H1 (cell line): ENCODE measurements at regions not wholly inside any gene's neighbourhood (a gene's known extent, or its start where the extent isn't known, plus 50 kb on each side); places are given as distances from the start of the nearest gene placed in this dataset.

Source experiments
- CTCF ChIA-PET: fragments of 300-600 bp; sonication (Branson Sonifier 250); formaldehyde crosslinking; loops from one replicate; lab custom pipeline; 2021; ENCODE audit not compliant: partially characterized antibody; lab: Charles Lee
- POLR2A ChIA-PET: fragments of 300-600 bp; sonication (Branson Sonifier 250); formaldehyde crosslinking; loops from one replicate; lab custom pipeline; 2021; ENCODE audit warnings: inconsistent platforms; ENCODE audit not compliant: partially characterized antibody; lab: Charles Lee
- DNase-seq, 2 experiments: peaks; one replicate each; pipeline versions ENCODE4 v3.0.0 to v3.0.0-alpha.2; 2010 to 2022; ENCODE audit warnings: low spot score in 2 of 2, low read depth in 1 of 2, mixed read lengths in 1 of 2
- FAIRE-seq: peaks from 2 replicates; lab custom pipeline; 2011; peaks lifted over from hg19 to GRCh38; lab: Jason Lieb, UNC
- H2AFZ ChIP-seq: 2 replicates; pipeline ENCODE4 v1.8.1; 2012; ENCODE audit warnings: low read length, inconsistent platforms
- H2AK5ac ChIP-seq: 2 replicates; pipeline ENCODE4 v1.6.1; 2013; ENCODE audit warnings: low read depth, low read length
- H2BK120ac ChIP-seq: replicated peaks from 2 replicates; pipeline ENCODE3; 2013; ENCODE audit warnings: low read depth, low read length, inconsistent platforms
- H2BK12ac ChIP-seq: 2 replicates; pipeline ENCODE4 v1.6.1; 2013; ENCODE audit warnings: low read depth, low read length
- H2BK15ac ChIP-seq: 2 replicates; pipeline ENCODE4 v1.6.1; 2013; ENCODE audit warnings: low read length
- H2BK20ac ChIP-seq: 2 replicates; pipeline ENCODE4 v1.6.1; 2013; ENCODE audit warnings: low read length
- H2BK5ac ChIP-seq: 2 replicates; pipeline ENCODE4 v1.6.1; 2013; ENCODE audit warnings: low read depth, low read length
- H3K14ac ChIP-seq: 2 replicates; pipeline ENCODE4 v1.6.1; 2013; ENCODE audit warnings: inconsistent platforms; ENCODE audit not compliant: insufficient read length
- H3K18ac ChIP-seq: 2 replicates; pipeline ENCODE4 v1.6.1; 2013; ENCODE audit warnings: low read length; ENCODE audit errors: extremely low read depth
- H3K23ac ChIP-seq: 2 replicates; pipeline ENCODE4 v1.6.1; 2013; ENCODE audit warnings: inconsistent platforms; ENCODE audit not compliant: insufficient read length
- H3K23me2 ChIP-seq: 2 replicates; pipeline ENCODE4 v1.6.1; 2013; ENCODE audit warnings: low read depth, low read length
- H3K27ac ChIP-seq: 2 replicates; pipeline ENCODE4 v1.6.1; 2011; ENCODE audit warnings: low read depth, low read length, inconsistent platforms
- H3K27me3 ChIP-seq, 4 experiments: replicated peaks in 1 of 4; 1 replicate in 1 of 4; 2 replicates in 3 of 4; pipeline versions ENCODE4 v1.6.1 to v1.8.1; 2011 to 2013; ENCODE audit warnings: low read length in 3 of 4, mild to moderate bottlenecking in 3 of 4, inconsistent platforms in 2 of 4, mixed read lengths in 2 of 4, moderate library complexity in 1 of 4; ENCODE audit not compliant: control insufficient read depth in 3 of 4, insufficient read depth in 3 of 4; ENCODE audit errors: extremely low read depth in 1 of 4
- H3K36me3 ChIP-seq, 4 experiments: 2 replicates each; pipeline versions ENCODE4 v1.6.1 to v1.8.1; 2011 to 2013; ENCODE audit warnings: mild to moderate bottlenecking in 4 of 4, low read length in 3 of 4, moderate library complexity in 2 of 4, control low read depth in 1 of 4, inconsistent platforms in 1 of 4; ENCODE audit not compliant: insufficient read depth in 4 of 4, control insufficient read depth in 2 of 4
- H3K4ac ChIP-seq: replicated peaks from 2 replicates; pipeline ENCODE3; 2013; ENCODE audit warnings: low read length, low read depth, mixed read lengths, inconsistent platforms; ENCODE audit not compliant: insufficient read length
- H3K4me1 ChIP-seq, 4 experiments: replicated peaks in 1 of 4; 1 replicate in 1 of 4; 2 replicates in 3 of 4; pipeline versions ENCODE4 v1.6.1 to v1.8.1; 2011 to 2013; ENCODE audit warnings: low read length in 3 of 4, inconsistent platforms in 2 of 4, mixed read lengths in 1 of 4; ENCODE audit not compliant: insufficient read depth in 4 of 4, control insufficient read depth in 3 of 4
- H3K4me2 ChIP-seq, 2 experiments: 2 replicates each; pipeline versions ENCODE4 v1.6.1 to v1.8.1; 2011 to 2013; ENCODE audit warnings: low read depth in 2 of 2, low read length in 2 of 2, control low read depth in 1 of 2, inconsistent platforms in 1 of 2, mild to moderate bottlenecking in 1 of 2; ENCODE audit not compliant: insufficient read depth in 1 of 2
- H3K4me3 ChIP-seq, 4 experiments: fragments of 200-600, 300-600 bp in 1 of 4; sonication (generic), shearing (Covaris generic), sonication (Bioruptor Twin) in 1 of 4; 2 replicates each; pipeline versions ENCODE4 v1.5.1 to v1.8.1; 2011 to 2016; ENCODE audit warnings: low read length in 4 of 4, low read depth in 3 of 4, control low read depth in 2 of 4, inconsistent platforms in 2 of 4, mild to moderate bottlenecking in 2 of 4, mixed read lengths in 1 of 4, moderate library complexity in 1 of 4; ENCODE audit not compliant: insufficient read depth in 2 of 4; ENCODE audit errors: extremely low read depth in 1 of 4
- H3K56ac ChIP-seq: replicated peaks from 2 replicates; pipeline ENCODE3; 2013; ENCODE audit warnings: low read depth, mild to moderate bottlenecking, mixed read lengths, low read length, inconsistent platforms; ENCODE audit not compliant: insufficient read length
- H3K79me1 ChIP-seq: 2 replicates; pipeline ENCODE4 v1.6.1; 2013; ENCODE audit warnings: low read depth, low read length, control low read depth
- H3K79me2 ChIP-seq, 2 experiments: 2 replicates each; pipeline versions ENCODE4 v1.6.1 to v1.8.1; 2012 to 2013; ENCODE audit warnings: low read length in 2 of 2, mild to moderate bottlenecking in 2 of 2, inconsistent platforms in 1 of 2; ENCODE audit not compliant: insufficient read depth in 2 of 2, control insufficient read depth in 1 of 2
- H3K9ac ChIP-seq, 4 experiments: replicated peaks in 1 of 4; 1 replicate in 1 of 4; 2 replicates in 3 of 4; pipeline versions ENCODE4 v1.6.1 to v1.8.1; 2011 to 2013; ENCODE audit warnings: low read depth in 3 of 4, low read length in 3 of 4, control low read depth in 2 of 4, mild to moderate bottlenecking in 2 of 4, moderate library complexity in 2 of 4, inconsistent platforms in 1 of 4; ENCODE audit errors: extremely low read depth in 1 of 4
- H3K9me3 ChIP-seq, 2 experiments: 2 replicates each; pipeline versions ENCODE4 v1.6.1 to v1.8.1; 2012 to 2013; ENCODE audit warnings: mild to moderate bottlenecking in 2 of 2, moderate library complexity in 2 of 2, control low read depth in 1 of 2, inconsistent platforms in 1 of 2, low read depth in 1 of 2, low read length in 1 of 2, mixed read lengths in 1 of 2; ENCODE audit not compliant: insufficient read depth in 2 of 2
- H4K20me1 ChIP-seq, 2 experiments: replicated peaks in 1 of 2; 2 replicates each; pipeline versions ENCODE3 to v1.8.1; 2011 to 2013; ENCODE audit warnings: inconsistent platforms in 2 of 2, low read length in 2 of 2, mild to moderate bottlenecking in 1 of 2; ENCODE audit not compliant: insufficient read depth in 2 of 2, control insufficient read depth in 1 of 2
- H4K5ac ChIP-seq: 2 replicates; pipeline ENCODE4 v1.6.1; 2013; ENCODE audit warnings: low read length, low read depth, mixed read lengths, inconsistent platforms; ENCODE audit not compliant: insufficient read length
- H4K8ac ChIP-seq: 2 replicates; pipeline ENCODE4 v1.8.0; 2013; ENCODE audit warnings: mild to moderate bottlenecking, moderate library complexity, low read length, inconsistent platforms; ENCODE audit not compliant: insufficient read depth; ENCODE audit errors: extremely low read depth
- H4K91ac ChIP-seq: replicated peaks from 2 replicates; pipeline ENCODE3; 2013; ENCODE audit warnings: low read length, mixed read lengths, inconsistent platforms; ENCODE audit not compliant: insufficient read length
- ASH2L ChIP-seq: fragments of 200-600, 300-600 bp; sonication (generic); IDR thresholded peaks from one replicate; pipeline ENCODE4 v1.7.1; 2017; ENCODE audit warnings: low read length
- BCL11A ChIP-seq, 2 experiments: IDR thresholded peaks; one replicate each; pipeline ENCODE4 v1.6.1; 2011; ENCODE audit warnings: low read depth in 2 of 2, low read length in 2 of 2, mild to moderate bottlenecking in 2 of 2
- CHD1 ChIP-seq: IDR thresholded peaks from 2 replicates; pipeline ENCODE4 v1.6.1; 2012; ENCODE audit warnings: low read depth, low read length, improper control_type of control experiment
- CTBP2 ChIP-seq: IDR thresholded peaks from 2 replicates; pipeline ENCODE4 v1.7.0; 2011; ENCODE audit warnings: borderline replicate concordance, mild to moderate bottlenecking, moderate library complexity, mixed read lengths, low read length; ENCODE audit not compliant: insufficient read depth, insufficient read length
- EGR1 ChIP-seq: IDR thresholded peaks from 2 replicates; pipeline ENCODE4 v1.6.1; 2011; ENCODE audit warnings: low read depth, low read length, borderline replicate concordance
- HDAC2 ChIP-seq, 2 experiments: fragments of 300-600 bp in 1 of 2; sonication (generic) in 1 of 2; IDR thresholded peaks; 2 replicates each; pipeline ENCODE4 v1.6.1; 2011 to 2012; ENCODE audit warnings: low read depth in 2 of 2, low read length in 2 of 2, mild to moderate bottlenecking in 2 of 2, moderate library complexity in 2 of 2, borderline replicate concordance in 1 of 2, inconsistent platforms in 1 of 2
- NANOG ChIP-seq: IDR thresholded peaks from 2 replicates; pipeline ENCODE4 v1.6.1; 2011; ENCODE audit warnings: low read length, low read depth, mild to moderate bottlenecking, inconsistent platforms; ENCODE audit not compliant: insufficient read depth, poor library complexity, severe bottlenecking
- POU5F1 ChIP-seq: IDR thresholded peaks from 2 replicates; pipeline ENCODE4 v1.6.1; 2011; ENCODE audit warnings: low read depth, mild to moderate bottlenecking, low read length, moderate library complexity
- SIN3A ChIP-seq, 2 experiments: IDR thresholded peaks in 1 of 2; conservative IDR thresholded peaks in 1 of 2; 2 replicates each; pipeline ENCODE4 v1.6.1; 2011 to 2012; ENCODE audit warnings: low read length in 2 of 2, improper control_type of control experiment in 1 of 2, low read depth in 1 of 2, mild to moderate bottlenecking in 1 of 2
- SRF ChIP-seq: IDR thresholded peaks from 2 replicates; pipeline ENCODE4 v1.6.1; 2011; ENCODE audit warnings: mild to moderate bottlenecking, low read depth, low read length, moderate library complexity
- TAF1 ChIP-seq: IDR thresholded peaks from 2 replicates; pipeline ENCODE4 v1.6.1; 2011; ENCODE audit warnings: mild to moderate bottlenecking, low read depth, low read length
- TCF12 ChIP-seq: IDR thresholded peaks from 2 replicates; pipeline ENCODE4 v1.6.1; 2011; ENCODE audit warnings: low read depth, mild to moderate bottlenecking, low read length
- TEAD4 ChIP-seq: IDR thresholded peaks from 2 replicates; pipeline ENCODE4 v1.6.1; 2012; ENCODE audit warnings: low read depth, low read length, inconsistent platforms, mixed read lengths
- WGBS, 2 experiments: shearing (Covaris generic) in 1 of 2; methylation state at CpG; one replicate each; pipeline versions ENCODE4 v1.1.6 to v1.1.7; 2013 to 2015; ENCODE audit warnings: low lambda C conversion rate in 2 of 2, mixed read lengths in 2 of 2, inconsistent platforms in 1 of 2, low coverage in 1 of 2, missing lambda C conversion rate in 1 of 2; ENCODE audit not compliant: insufficient replicate concordance in 2 of 2, insufficient coverage in 1 of 2, insufficient read length in 1 of 2; ENCODE audit errors: extremely low coverage in 1 of 2, missing lambda C conversion rate in 1 of 2; 5-methylcytosine and 5-hydroxymethylcytosine counted together

DNA sequence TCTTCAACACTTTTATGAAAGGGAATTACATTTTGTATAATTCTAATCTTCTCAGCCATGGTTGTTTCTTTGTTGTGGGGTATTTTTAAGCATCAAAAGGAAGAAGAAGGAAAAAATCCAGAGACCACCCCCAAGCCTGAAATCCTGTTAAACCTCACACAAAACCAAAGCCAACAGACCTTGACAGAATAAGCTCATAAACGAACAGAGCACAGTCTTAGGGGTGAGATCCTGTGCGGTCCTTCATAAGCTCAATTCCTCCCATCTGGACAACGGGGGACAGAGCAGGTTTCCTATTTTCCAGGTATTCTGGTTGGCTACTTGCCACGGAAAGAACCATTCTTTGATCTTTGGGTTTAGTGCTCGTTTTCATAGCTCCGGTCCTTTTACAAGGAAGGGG lies 151.3 kb upstream of the SULF2 start:
- no peak overlapping the region for H3K14ac ChIP-seq
- no peaks in the 10 kb centered on the region for H3K4me1 ChIP-seq
- no peak overlapping the region for H2BK120ac ChIP-seq
- no peak for TF ChIP-seq POU5F1
- TF ChIP-seq EGR1: no peak
- TF ChIP-seq TEAD4: no peak
- no peak for TF ChIP-seq SRF
- TF ChIP-seq ASH2L: no peak
- TF ChIP-seq HDAC2 (IDR thresholded peaks at IDR 0.05; ENCODE audit: borderline replicate concordance in 1 of 2, low read depth in 2 of 2, low read length in 2 of 2): no peak
- TF ChIP-seq TAF1: no peak
- TF ChIP-seq CTBP2: no peak
- no peak for TF ChIP-seq BCL11A (IDR thresholded peaks at IDR 0.05; ENCODE audit: low read depth in 2 of 2, low read length in 2 of 2)
- no peak for TF ChIP-seq TCF12
- no peak for TF ChIP-seq CHD1
- TF ChIP-seq SIN3A (conservative IDR thresholded peaks at IDR 0.05 in 1 of 2, IDR thresholded peaks at IDR 0.05 in 1 of 2; ENCODE audit: low read depth in 1 of 2, low read length in 2 of 2): no peak
- no peak for TF ChIP-seq NANOG
- no peak overlapping the region for H3K23ac ChIP-seq
- H4K5ac ChIP-seq: no peak overlapping the region
- no peak overlapping the region for H3K56ac ChIP-seq
- H3K79me2 ChIP-seq: no peaks in the 10 kb centered on the region
- no peak overlapping the region for H2BK15ac ChIP-seq
- no peaks in the 10 kb centered on the region for H3K79me1 ChIP-seq
- H3K23me2 ChIP-seq: no peaks in the 10 kb centered on the region
- H2BK20ac ChIP-seq: no peak overlapping the region
- ChIA-PET POLR2A (interaction anchor here (1.4 kb wide), 1 partner anchor 18 kb away, joined by 3 read pairs; no protein-coding TSS in a partner anchor), CTCF (interaction anchor here (1.2 to 1.4 kb wide), 2 partner anchors 10 to 150 kb away, joined by 3 to 5 read pairs; no protein-coding TSS in a partner anchor)
- H3K27ac ChIP-seq: no peak overlapping the region
- 78% methylated on average over 6 of the region's 6 CpGs; no CpG with 5 or more reads in 1 of the 2 experiments for WGBS, 2 experiments
- H2AK5ac ChIP-seq: no peak overlapping the region
- H3K4me3 ChIP-seq: no peak overlapping the region
- H3K36me3 ChIP-seq: no peaks in the 10 kb centered on the region
- no peaks in the 10 kb centered on the region for H3K9me3 ChIP-seq
- no peak overlapping the region for H2AFZ ChIP-seq
- no peak overlapping the region for H3K9ac ChIP-seq
- no peak overlapping the region for H3K4me2 ChIP-seq
- H2BK12ac ChIP-seq: no peak overlapping the region
- H4K20me1 ChIP-seq: no peaks in the 10 kb centered on the region
- no peaks in the 10 kb centered on the region for H3K27me3 ChIP-seq
- H4K91ac ChIP-seq: no peak overlapping the region
- DNase-seq (no peak), FAIRE-seq (no peak)
- H3K4ac ChIP-seq: no peak overlapping the region
- H3K18ac ChIP-seq: no peak overlapping the region
- H2BK5ac ChIP-seq: no peak overlapping the region
- no peak overlapping the region for H4K8ac ChIP-seq
